ENCODE measurements at regions not wholly inside any gene's neighbourhood (a gene's known extent, or its start where the extent isn't known, plus 50 kb on each side); places are given as distances from the start of the nearest gene placed in this dataset.
A peak's percentile ranks its signal among the peaks of the same experiment; 100 is the strongest.

DNA sequence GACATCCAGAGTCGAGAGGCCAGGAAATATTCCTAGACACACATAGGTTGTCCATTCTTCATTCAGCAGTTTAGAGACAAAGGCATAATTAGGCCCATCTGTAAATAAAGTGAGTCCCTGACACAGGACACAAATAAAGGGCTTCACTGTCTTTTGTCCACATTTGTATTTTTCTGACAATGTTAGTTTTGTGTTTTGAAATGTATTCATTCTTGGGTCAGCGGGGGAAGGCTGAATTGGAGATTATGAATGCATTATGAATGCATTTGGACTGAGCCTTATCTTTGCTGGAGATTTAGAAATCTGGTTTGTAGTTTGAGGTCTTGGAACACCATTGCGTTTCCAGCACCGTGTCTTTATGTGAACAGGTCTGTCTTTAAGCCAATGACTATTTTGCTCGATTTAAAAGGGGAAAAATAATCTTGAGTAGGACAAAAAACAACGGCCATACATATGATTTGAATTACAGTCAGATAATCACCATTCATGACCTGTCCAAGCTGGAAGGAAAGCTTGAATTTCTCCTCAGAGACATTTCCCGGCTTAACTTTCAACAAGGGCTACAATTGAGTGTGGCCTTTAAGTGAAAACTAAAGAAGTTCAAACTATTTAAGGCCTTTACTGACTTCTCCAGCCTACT is 334.8 kb downstream of the WDR11 start:
- DNase-seq, result no peak

- DNase-seq, result no peak
These were observed 336.2 kb downstream of the WDR11 start for GRCh38 chr10:121187391-121187790.

- DNase-seq, result peak; percentile 4
These were observed 336.8 kb downstream of the WDR11 start for GRCh38 chr10:121188005-121188404.

- DNase-seq, result no peak
These were observed 337.9 kb downstream of the WDR11 start for GRCh38 chr10:121189066-121189465.

- no peak for DNase-seq
These were observed 343.7 kb downstream of the WDR11 start for GRCh38 chr10:121194696-121195523.

GRCh38 chr10:121195524-121195910 is 344.4 kb downstream of the WDR11 start:
- DNase-seq, result no peak

GRCh38 chr10:121199081-121199480 is 347.9 kb downstream of the WDR11 start:
- DNase-seq, result no peak

GRCh38 chr10:121205625-121206024 is 354.5 kb downstream of the WDR11 start:
- DNase-seq, result no peak

DNA sequence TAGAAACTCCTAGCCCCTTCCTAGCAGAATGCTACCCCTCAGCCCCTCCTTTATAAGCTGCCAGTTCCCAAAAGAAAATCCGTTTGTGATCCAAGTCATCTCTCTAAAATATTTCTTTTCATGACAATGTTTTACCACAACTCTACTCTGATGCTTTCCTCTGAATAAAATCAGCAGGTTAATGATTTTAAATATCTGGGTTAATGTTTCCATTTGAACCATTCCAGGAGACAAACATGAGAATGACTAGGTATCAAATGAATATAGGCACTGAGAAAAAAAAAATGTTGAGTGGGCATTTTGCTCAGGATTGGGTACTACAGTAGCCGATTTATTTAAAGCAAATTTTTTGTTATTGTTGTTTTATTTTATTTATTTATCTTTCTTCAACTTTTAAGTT is 360.3 kb downstream of the WDR11 start:
- no peak for DNase-seq

DNA sequence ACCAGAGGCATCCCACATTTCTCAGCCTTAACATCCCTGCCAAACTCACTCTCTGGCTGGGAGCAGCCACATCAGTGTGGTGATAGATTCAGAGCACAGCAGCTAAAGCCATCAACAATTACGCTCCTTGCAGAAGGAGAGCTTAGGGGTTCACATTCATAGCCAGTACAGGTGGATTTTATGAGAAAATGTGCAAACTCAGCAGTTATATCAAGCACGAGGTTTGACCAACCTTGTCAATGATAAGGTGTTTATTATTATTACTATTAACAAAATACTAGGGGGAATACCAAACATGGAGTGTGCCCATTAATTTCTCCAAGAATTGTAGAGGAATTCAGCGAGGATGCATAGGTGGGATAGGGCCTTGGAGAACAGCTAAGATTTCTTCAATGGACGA is 362.3 kb downstream of the WDR11 start:
- DNase-seq, result no peak

DNA sequence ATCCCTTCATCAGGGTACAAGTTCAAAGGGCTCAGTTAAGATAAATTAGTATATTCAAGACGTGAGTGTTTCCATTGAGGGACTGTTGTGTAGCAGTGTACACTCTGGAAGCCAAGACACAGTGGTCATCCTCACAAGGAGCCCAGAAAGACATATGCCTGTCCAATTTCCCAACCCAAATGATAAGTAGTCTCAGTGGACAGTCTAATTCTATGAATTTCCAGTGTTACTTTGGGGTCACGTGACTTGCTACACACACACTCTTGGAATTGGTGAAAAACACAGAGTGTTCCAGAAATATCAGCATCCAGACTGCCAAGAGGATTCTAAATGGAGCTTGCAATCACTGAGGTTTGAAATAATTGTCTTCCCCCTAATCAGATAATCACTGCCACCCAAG is 365.1 kb downstream of the WDR11 start:
- no peak for DNase-seq

- DNase-seq, result peak; percentile 6
These were observed 365.6 kb downstream of the WDR11 start for GRCh38 chr10:121216721-121217181.

- DNase-seq, result no peak
These were observed 366.2 kb downstream of the WDR11 start for GRCh38 chr10:121217331-121217730.

- no peak for DNase-seq
These were observed 369.9 kb downstream of the WDR11 start for GRCh38 chr10:121221072-121221471.

DNA sequence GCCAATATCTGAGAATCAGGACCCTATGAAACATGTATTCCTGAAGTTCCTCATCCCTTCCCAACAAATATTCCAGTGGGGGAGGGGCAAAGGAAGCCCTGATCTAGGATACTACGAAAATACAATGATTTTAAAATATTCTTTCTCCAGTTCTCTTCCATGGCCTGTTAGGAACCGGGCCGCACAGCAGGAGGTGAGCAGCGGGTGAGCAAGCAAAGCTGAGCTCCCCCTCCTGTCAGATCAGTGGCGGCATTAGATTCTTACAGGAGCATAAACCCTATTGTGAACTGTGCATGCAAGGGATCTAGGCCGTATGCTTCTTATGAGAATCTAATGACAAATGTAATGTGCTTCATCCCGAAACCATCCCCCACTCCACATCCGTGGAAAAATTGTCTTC is 370.8 kb downstream of the WDR11 start:
- DNase-seq, result no peak

DNA sequence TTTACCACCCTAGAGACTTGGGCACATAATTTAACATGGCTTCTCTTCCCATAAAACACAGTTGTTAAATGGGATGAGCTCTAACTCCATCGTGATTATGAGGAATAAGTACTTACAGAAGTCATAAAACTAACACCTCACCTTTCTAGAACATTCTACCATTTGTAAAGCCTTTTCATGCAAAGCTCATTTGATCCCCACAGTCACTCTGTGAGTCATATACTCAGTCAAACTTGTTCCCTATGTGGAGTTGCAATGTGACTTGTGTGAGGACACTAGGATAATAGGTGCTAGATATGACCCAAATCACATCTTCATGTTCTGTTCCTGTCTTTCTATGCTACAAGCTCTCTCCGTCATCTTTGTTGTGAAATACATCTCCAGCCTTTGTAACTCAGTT is 371.7 kb downstream of the WDR11 start:
- DNase-seq, result no peak

- DNase-seq, result no peak
These were observed 367.2 kb downstream of the FGFR2 start for GRCh38 chr10:121231079-121231478.

GRCh38 chr10:121232494-121232893 is 365.8 kb downstream of the FGFR2 start:
- DNase-seq, result no peak

DNA sequence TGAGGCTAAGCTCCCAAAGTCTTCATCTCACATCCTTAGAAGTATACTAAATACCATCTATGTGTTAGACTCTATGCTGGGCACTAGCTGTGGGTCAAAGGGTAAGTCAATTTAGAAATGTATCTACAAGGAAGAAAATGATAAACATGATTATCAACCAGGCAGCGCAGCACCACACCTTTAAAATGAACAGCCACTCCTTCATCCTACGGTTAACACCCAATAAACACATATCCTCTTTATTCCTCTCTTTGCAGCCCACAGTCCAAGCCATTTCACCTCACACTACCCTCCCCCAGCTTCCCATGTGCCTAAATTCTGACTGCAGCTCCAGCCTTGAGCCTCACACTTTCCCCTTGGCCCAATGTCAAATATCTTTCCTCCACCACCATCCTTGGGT is 362.6 kb downstream of the FGFR2 start:
- DNase-seq, result no peak

DNA sequence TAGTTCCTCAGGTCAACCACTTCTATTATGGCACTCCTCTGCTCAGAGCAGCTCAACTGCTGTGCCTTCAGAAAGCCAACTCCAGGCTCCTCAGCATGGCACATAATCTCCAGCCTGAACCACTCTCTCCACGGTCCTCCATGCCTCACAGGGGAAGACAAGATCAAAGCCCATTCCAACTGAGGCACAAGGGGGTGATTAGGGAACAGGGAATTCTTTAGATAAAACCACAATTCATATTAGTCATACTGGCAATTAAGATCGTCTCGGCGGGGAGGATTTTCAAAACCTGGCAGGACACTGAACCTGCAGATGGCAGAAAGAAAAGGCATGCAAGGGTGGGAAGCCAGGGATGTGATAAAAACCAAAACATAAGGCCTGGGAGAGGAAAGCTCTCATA is 361.6 kb downstream of the FGFR2 start:
- DNase-seq, result no peak

DNA sequence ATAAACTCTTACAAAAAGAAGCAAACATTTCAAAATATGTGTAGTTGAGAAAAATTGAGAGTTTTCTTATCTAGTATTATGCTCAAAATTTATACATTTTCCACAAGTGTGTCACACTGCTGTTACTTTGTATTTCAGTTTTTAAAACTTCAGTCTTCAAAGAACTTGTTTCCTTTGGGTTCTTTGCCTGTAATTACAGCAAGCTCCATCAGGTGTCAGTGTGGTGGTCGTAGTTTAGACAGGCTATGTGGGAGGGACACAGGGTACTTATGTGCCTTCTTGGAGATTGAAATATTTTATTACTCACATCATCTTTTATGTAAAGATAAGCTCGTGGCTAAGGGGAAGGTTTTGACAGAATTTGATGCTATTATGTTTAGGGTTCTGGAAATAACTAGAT is 360.5 kb downstream of the FGFR2 start:
- no peak for DNase-seq

GRCh38 chr10:121240011-121240410 is 358.2 kb downstream of the FGFR2 start:
- no peak for DNase-seq

GRCh38 chr10:121240556-121240955 is 357.7 kb downstream of the FGFR2 start:
- DNase-seq, result no peak

- DNase-seq, result no peak
These were observed 356.9 kb downstream of the FGFR2 start for GRCh38 chr10:121241337-121241736.
